ENCODE measurements at regions not wholly inside any gene's neighbourhood (a gene's known extent, or its start where the extent isn't known, plus 50 kb on each side); places are given as distances from the start of the nearest gene placed in this dataset.
"Not testable (repeated sequence)": the region's sequence is repeated elsewhere in the genome, so short reads cannot be mapped to it uniquely, and the experiment has no call there.

GRCh38 chr5:39907267-39907951 is 482.6 kb upstream of the DAB2 start:
- DNase-seq (ENCODE audit: low read depth in 4 of 4, low spot score in 1 of 4), result not testable (repeated sequence)

DNA sequence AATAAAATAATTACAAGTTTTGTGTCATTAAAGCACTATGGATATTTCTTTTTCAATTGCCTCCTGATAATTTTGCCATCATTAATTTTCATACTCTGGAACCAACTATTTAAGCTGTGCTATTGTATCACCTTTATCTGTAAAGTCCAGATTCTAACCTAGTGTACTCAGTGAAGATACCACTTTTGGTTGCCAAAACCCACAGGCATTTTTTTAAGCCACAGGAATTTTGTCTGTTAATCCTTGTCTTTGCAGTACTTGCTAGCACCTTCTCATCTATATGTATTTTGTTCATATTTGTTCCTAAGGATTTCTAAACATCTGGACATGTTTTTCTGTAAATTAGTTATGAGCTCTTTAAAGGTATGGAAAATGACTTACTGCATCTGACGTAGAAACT is 481.4 kb upstream of the DAB2 start:
- DNase-seq (ENCODE audit: low read depth in 4 of 4, low spot score in 1 of 4), result no peak

DNA sequence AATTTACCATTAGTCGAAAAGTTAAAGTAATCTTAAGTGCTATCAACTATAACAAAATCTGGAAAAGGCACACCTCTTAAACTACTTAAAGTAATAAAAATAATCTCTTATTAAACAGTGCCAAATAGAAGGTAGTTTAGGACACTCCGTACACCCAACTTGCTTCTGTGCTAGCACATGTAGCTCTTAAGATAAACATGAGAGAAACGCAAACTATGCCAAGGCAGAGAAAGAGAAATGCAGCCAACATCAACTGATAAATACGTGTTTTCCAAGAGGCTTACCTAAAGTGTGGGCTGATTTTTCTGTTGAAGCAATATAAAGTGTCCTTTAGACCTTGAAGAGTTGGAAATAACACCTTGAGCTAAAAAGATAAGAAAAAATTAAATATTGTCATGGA is 480.6 kb upstream of the DAB2 start:
- no peak for DNase-seq (ENCODE audit: low read depth in 4 of 4, low spot score in 1 of 4)

DNA sequence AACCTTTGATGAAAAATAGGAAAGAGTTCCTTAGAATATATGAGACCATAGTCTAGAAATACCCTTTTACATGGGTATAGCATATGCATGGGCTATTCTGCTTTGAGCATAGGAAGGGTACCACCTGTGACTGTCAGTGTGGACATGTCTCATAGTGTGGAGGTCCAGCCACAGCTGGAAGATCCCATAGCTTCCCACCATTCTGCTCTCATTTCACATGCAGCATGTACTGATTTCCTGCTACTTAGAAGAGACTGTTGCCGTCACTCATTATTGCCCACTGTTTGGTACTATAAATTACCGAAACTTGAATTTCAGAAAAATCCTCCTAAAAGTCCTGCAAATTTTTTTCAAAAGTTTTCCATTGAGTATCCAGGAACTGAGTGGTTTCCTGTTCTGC is 477.8 kb upstream of the DAB2 start:
- no peak for DNase-seq (ENCODE audit: low read depth in 4 of 4, low spot score in 1 of 4)

DNA sequence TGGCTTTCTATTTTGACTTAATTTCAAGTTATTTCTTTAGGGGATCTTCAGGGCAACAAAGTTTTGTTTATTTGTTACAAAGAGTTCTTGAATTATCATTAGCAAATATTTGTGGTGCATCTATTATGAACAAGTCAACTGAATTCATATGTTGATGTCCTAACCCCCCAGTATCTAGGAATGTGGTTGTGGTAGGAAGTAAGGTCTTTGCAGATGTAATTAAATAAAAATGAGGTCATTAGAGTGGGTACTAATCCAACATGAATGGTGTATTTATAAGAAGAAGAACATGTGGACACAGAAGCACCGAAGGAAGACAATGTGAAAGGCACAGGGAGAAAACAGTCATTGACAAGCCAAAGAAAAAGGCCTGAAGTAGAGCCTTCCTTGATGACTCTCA is 474.0 kb upstream of the DAB2 start:
- no peak for DNase-seq (ENCODE audit: low read depth in 4 of 4, low spot score in 1 of 4)

- no peak for DNase-seq (ENCODE audit: low read depth in 4 of 4, low spot score in 1 of 4)
Measured at GRCh38 chr5:39896706-39897105, 471.9 kb upstream of the DAB2 start.

GRCh38 chr5:39896104-39896503 is 471.3 kb upstream of the DAB2 start:
- no peak for DNase-seq (ENCODE audit: low read depth in 4 of 4, low spot score in 1 of 4)

- no peak for DNase-seq (ENCODE audit: low read depth in 4 of 4, low spot score in 1 of 4)
Measured at GRCh38 chr5:39892708-39893107, 467.9 kb upstream of the DAB2 start.

DNA sequence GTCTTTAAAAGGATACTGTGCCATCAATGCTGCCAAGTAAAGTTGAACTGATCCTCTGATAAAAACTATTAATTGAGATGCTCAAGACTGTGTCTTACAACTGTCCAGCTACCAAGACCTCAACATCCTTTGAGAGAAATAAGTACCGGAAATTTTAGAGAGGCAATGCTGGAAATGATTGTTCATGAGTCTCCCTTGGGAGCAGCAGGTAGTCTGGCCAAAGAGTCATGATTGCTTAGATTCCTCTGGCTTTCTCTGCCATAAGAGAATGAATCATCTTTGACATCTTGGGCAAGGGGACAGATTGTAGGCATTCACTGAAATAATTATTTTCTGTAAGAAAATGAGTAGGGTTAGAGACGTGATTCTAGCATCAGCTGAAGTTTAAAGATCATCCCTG is 466.6 kb upstream of the DAB2 start:
- no peak for DNase-seq (ENCODE audit: low read depth in 4 of 4, low spot score in 1 of 4)

DNA sequence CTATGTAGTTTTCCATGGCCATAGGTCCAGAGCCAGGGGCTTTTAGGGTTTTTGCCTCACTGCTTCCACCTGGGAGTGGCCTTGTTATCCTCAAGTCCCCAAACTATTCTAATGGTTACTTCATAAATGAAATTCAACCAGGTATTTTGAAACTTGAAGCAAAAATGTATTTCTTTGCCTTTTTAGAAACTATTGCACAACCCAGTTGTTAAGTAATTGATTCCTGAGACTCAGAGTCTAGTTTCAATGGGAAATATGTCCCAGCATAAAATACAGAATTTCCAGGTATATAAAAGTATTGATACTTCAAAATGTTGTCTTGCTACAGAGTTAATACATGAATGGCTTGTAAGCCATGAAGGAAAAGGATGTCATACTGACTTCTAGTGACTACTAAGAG is 456.2 kb upstream of the DAB2 start:
- DNase-seq (ENCODE audit: low read depth in 4 of 4, low spot score in 1 of 4), result no peak

DNA sequence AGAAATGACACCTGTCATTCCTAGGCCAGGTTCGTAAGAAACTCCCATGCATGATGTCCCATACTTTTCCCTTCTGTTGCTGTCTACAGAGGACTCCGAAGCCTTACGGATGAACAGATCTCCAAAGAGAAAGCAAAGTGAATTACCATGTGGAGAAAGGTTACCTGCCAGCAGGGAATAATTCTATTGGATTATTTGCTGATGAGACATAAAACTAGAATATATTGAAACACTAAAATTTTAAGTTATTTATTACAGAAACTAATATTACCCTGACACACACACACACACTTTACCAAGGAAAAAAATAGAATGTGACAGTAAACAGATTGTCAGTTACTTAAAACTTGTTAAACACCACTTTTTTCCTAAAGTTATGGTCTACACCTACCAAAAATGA is 452.7 kb upstream of the DAB2 start:
- DNase-seq (ENCODE audit: low read depth in 4 of 4, low spot score in 1 of 4), result no peak

GRCh38 chr5:39876146-39876545 is 451.4 kb upstream of the DAB2 start:
- no peak for DNase-seq (ENCODE audit: low read depth in 4 of 4, low spot score in 1 of 4)

GRCh38 chr5:39870137-39870536 is 445.4 kb upstream of the DAB2 start:
- DNase-seq (ENCODE audit: low read depth in 4 of 4, low spot score in 1 of 4), result no peak

GRCh38 chr5:39869396-39869795 is 444.6 kb upstream of the DAB2 start:
- no peak for DNase-seq (ENCODE audit: low read depth in 4 of 4, low spot score in 1 of 4)

DNA sequence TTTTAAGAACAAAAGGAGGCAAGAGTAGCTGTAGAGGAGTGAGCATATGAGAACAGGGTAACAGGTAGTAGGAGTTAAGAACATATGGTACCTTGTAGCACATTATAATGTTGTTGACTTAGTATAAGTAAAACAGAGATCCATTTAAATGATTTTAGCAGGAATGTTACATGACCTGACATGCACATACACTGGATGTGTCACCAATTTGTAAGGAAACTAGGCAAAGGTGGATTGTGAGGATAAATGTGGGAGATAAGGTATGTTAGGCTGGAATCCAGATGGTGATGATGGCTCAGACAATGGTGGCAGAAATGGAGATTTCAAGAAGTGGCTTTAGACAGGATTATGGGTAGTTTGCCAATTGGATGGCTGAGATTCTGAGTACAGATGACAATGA is 443.1 kb upstream of the DAB2 start:
- no peak for DNase-seq (ENCODE audit: low read depth in 4 of 4, low spot score in 1 of 4)

GRCh38 chr5:39863926-39864552 is 439.3 kb upstream of the DAB2 start:
- no peak for DNase-seq (ENCODE audit: low read depth in 4 of 4, low spot score in 1 of 4)

- no peak for DNase-seq (ENCODE audit: low read depth in 4 of 4, low spot score in 1 of 4)
Measured at GRCh38 chr5:39857041-39857440, 432.3 kb upstream of the DAB2 start.

GRCh38 chr5:39854771-39855410 is 430.1 kb upstream of the DAB2 start:
- no peak for DNase-seq (ENCODE audit: low read depth in 4 of 4, low spot score in 1 of 4)

DNA sequence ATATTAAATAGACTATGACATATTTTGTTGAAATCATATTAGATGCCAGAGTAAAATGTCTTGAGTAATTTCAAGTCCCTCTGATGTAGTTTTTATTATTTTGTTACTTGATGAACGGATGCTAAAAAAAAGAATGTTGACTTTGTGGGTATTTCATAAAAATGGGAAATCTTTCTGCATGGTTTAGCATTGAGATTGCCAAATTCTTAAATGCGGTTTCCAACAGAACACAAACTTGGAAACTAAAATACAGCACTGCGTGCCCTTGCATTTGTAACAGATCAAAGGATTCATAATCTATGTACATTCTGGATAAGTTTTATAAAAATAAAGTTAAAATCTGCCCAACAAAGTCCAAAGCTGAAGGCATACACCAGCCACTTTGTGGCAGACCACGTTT is 425.5 kb upstream of the DAB2 start:
- no peak for DNase-seq (ENCODE audit: low read depth in 4 of 4, low spot score in 1 of 4)

- no peak for DNase-seq (ENCODE audit: low read depth in 4 of 4, low spot score in 1 of 4)
Measured at GRCh38 chr5:39846144-39846543, 421.4 kb upstream of the DAB2 start.

DNA sequence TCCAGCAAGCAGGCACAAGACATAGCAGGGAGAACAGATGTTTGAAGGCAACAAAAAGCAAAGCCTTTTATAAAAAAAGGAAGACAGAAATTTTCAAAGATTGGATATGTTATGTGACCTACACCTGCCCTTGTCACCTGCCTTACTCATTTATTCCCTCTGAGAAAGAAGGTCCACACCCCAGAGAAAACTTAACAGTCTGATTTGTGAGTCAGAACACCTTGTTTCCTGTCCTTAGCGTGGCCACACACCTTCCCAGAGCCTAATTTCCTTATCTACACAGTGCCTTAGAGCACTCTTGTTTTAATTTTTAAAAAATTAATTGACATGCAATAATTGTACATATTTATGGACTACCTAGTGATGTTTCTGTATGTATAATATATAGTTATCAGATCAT is 419.0 kb upstream of the DAB2 start:
- DNase-seq (ENCODE audit: low read depth in 4 of 4, low spot score in 1 of 4), result no peak

DNA sequence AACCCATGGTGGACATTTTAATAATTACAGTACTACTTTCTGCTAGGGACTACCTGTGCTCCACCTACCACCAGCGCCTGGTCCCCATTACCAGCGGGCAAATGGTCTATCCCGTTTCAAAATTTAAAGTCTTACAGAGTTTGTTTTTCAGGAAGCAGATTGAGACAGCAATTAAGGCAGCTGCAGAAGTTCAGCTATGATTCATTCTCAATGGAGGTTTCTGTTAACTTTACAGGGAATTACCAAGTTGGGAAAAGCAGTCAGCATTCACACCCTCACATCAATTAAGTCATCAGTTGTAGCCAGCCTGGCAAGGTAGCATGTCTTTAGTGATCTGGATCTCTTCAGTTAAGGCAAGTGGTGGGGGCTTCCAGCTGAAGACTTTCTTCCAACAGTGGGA is 410.6 kb upstream of the DAB2 start:
- no peak for DNase-seq (ENCODE audit: low read depth in 4 of 4, low spot score in 1 of 4)

- DNase-seq (ENCODE audit: low read depth in 4 of 4, low spot score in 1 of 4), result no peak
Measured at GRCh38 chr5:39829441-39829840, 404.7 kb upstream of the DAB2 start.
